ENCODE measurements at regions not wholly inside any gene's neighbourhood (a gene's known extent, or its start where the extent isn't known, plus 50 kb on each side); places are given as distances from the start of the nearest gene placed in this dataset.

GRCh38 chr7:18265611-18266281 lies 229.8 kb upstream of the HDAC9 start:
- TF ChIP-seq CTCF (IDR thresholded peaks at IDR 0.05) = no peak
- H3K36me3 Mint-ChIP-seq (ENCODE audit: low read depth) = no peaks in the 10 kb centered on the region
- no peak for DNase-seq
- peaks cover 18% of the 10 kb centered on the region for H3K9me3 Mint-ChIP-seq
- H3K27me3 Mint-ChIP-seq (ENCODE audit: low read depth, poor library complexity) = no peaks in the 10 kb centered on the region
- no peak overlapping the region for H3K27ac Mint-ChIP-seq
- no peak overlapping the region for H3K4me3 Mint-ChIP-seq
- H3K4me1 Mint-ChIP-seq = no peaks in the 10 kb centered on the region

- no peak overlapping the region for H3K4me3 Mint-ChIP-seq
- TF ChIP-seq CTCF (IDR thresholded peaks at IDR 0.05) = no peak
- no peaks in the 10 kb centered on the region for H3K36me3 Mint-ChIP-seq (ENCODE audit: low read depth)
- DNase-seq = no peak
- no peak overlapping the region for H3K27ac Mint-ChIP-seq
- H3K9me3 Mint-ChIP-seq = no peaks in the 10 kb centered on the region
- no peaks in the 10 kb centered on the region for H3K27me3 Mint-ChIP-seq (ENCODE audit: low read depth, poor library complexity)
- H3K4me1 Mint-ChIP-seq = no peaks in the 10 kb centered on the region
Observed at GRCh38 chr7:18268571-18268970, 227.0 kb upstream of the HDAC9 start.

GRCh38 chr7:18276380-18276779 lies 219.2 kb upstream of the HDAC9 start:
- Mint-ChIP-seq H3K36me3 (ENCODE audit: low read depth) (no peaks in the 10 kb centered on the region), H3K9me3 (no peaks in the 10 kb centered on the region), H3K27ac (no peak overlapping the region), H3K4me3 (no peak overlapping the region), H3K27me3 (ENCODE audit: low read depth, poor library complexity) (no peaks in the 10 kb centered on the region), H3K4me1 (peaks cover 10% of the 10 kb centered on the region)
- DNase-seq = no peak
- TF ChIP-seq CTCF (IDR thresholded peaks at IDR 0.05) = no peak

- no peaks in the 10 kb centered on the region for H3K27me3 Mint-ChIP-seq (ENCODE audit: low read depth, poor library complexity)
- H3K36me3 Mint-ChIP-seq (ENCODE audit: low read depth) = no peaks in the 10 kb centered on the region
- H3K4me3 Mint-ChIP-seq = no peak overlapping the region
- H3K27ac Mint-ChIP-seq = no peak overlapping the region
- H3K9me3 Mint-ChIP-seq = no peaks in the 10 kb centered on the region
- H3K4me1 Mint-ChIP-seq = peaks cover 10% of the 10 kb centered on the region
- no peak for DNase-seq
- no peak for TF ChIP-seq CTCF (IDR thresholded peaks at IDR 0.05)
Observed at GRCh38 chr7:18278316-18278715, 217.2 kb upstream of the HDAC9 start.

- peak overlapping the region; percentile 46 for H3K27ac Mint-ChIP-seq
- DNase-seq = no peak
- no peak overlapping the region for H3K4me3 Mint-ChIP-seq
- H3K4me1 Mint-ChIP-seq = no peaks in the 10 kb centered on the region
- no peaks in the 10 kb centered on the region for H3K27me3 Mint-ChIP-seq (ENCODE audit: low read depth, poor library complexity)
- TF ChIP-seq CTCF (IDR thresholded peaks at IDR 0.05) = no peak
- no peaks in the 10 kb centered on the region for H3K36me3 Mint-ChIP-seq (ENCODE audit: low read depth)
- H3K9me3 Mint-ChIP-seq = no peaks in the 10 kb centered on the region
Observed at GRCh38 chr7:18283045-18283444, 212.5 kb upstream of the HDAC9 start.

GRCh38 chr7:18287482-18287881 lies 208.1 kb upstream of the HDAC9 start:
- TF ChIP-seq CTCF (IDR thresholded peaks at IDR 0.05) = no peak
- no peak for DNase-seq
- no peaks in the 10 kb centered on the region for H3K9me3 Mint-ChIP-seq
- H3K4me3 Mint-ChIP-seq = no peak overlapping the region
- H3K27me3 Mint-ChIP-seq (ENCODE audit: low read depth, poor library complexity) = no peaks in the 10 kb centered on the region
- H3K4me1 Mint-ChIP-seq = no peaks in the 10 kb centered on the region
- no peaks in the 10 kb centered on the region for H3K36me3 Mint-ChIP-seq (ENCODE audit: low read depth)
- H3K27ac Mint-ChIP-seq = no peak overlapping the region
